Suppressor macrophage treated with lipopolysaccharide for 4 hours (primary cell): ENCODE measurements at regions not wholly inside any gene's neighbourhood (a gene's known extent, or its start where the extent isn't known, plus 50 kb on each side); places are given as distances from the start of the nearest gene placed in this dataset.
"Not testable (repeated sequence)": the region's sequence is repeated elsewhere in the genome, so short reads cannot be mapped to it uniquely, and the experiment has no call there.

Experiments
- DNase-seq: peaks from one replicate; pipeline ENCODE4 v3.0.0-alpha.2; 2020

GRCh38 chr1:157367870-157368269 lies 184.4 kb downstream of the FCRL5 start:
- DNase-seq, result no peak

- no peak for DNase-seq
Measured at GRCh38 chr1:157367091-157367739, 185.1 kb downstream of the FCRL5 start.

- DNase-seq, result no peak
Measured at GRCh38 chr1:157364612-157365011, 187.7 kb downstream of the FCRL5 start.

GRCh38 chr1:157363660-157364140 lies 188.6 kb downstream of the FCRL5 start:
- peak; percentile 52 for DNase-seq

- no peak for DNase-seq
Measured at GRCh38 chr1:157360023-157360390, 192.3 kb downstream of the FCRL5 start.

- DNase-seq, result peak; percentile 53
Measured at GRCh38 chr1:157359314-157360022, 192.8 kb downstream of the FCRL5 start.

GRCh38 chr1:157357111-157357510 lies 195.2 kb downstream of the FCRL5 start:
- no peak for DNase-seq

- DNase-seq, result no peak
Measured at GRCh38 chr1:157356601-157357000, 195.7 kb downstream of the FCRL5 start.

- no peak for DNase-seq
Measured at GRCh38 chr1:157353546-157353945, 198.8 kb downstream of the FCRL5 start.

- no peak for DNase-seq
Measured at GRCh38 chr1:157352817-157353408, 199.4 kb downstream of the FCRL5 start.

- no peak for DNase-seq
Measured at GRCh38 chr1:157352216-157352615, 200.1 kb downstream of the FCRL5 start.

GRCh38 chr1:157351800-157352199 lies 200.5 kb downstream of the FCRL5 start:
- not testable (repeated sequence) for DNase-seq

GRCh38 chr1:157348538-157349480 lies 203.5 kb downstream of the FCRL5 start:
- no peak for DNase-seq

GRCh38 chr1:157347506-157347905 lies 204.8 kb downstream of the FCRL5 start:
- DNase-seq, result no peak

GRCh38 chr1:157337785-157338184 lies 199.6 kb upstream of the ETV3 start:
- not testable (repeated sequence) for DNase-seq

- DNase-seq, result peak; percentile 62
Measured at GRCh38 chr1:157335056-157335455, 196.9 kb upstream of the ETV3 start.

GRCh38 chr1:157334041-157334440 lies 195.8 kb upstream of the ETV3 start:
- DNase-seq, result no peak

- DNase-seq, result not testable (repeated sequence)
Measured at GRCh38 chr1:157330177-157330576, 192.0 kb upstream of the ETV3 start.

- DNase-seq, result not testable (repeated sequence)
Measured at GRCh38 chr1:157328120-157328519, 189.9 kb upstream of the ETV3 start.

GRCh38 chr1:157326173-157326859 lies 188.1 kb upstream of the ETV3 start:
- DNase-seq, result no peak

- no peak for DNase-seq
Measured at GRCh38 chr1:157325220-157325619, 187.0 kb upstream of the ETV3 start.

GRCh38 chr1:157321972-157322371 lies 183.8 kb upstream of the ETV3 start:
- not testable (repeated sequence) for DNase-seq
